Mesenchymal stem cell (in vitro differentiated cells and primary cell): ENCODE measurements at regions not wholly inside any gene's neighbourhood (a gene's known extent, or its start where the extent isn't known, plus 50 kb on each side); places are given as distances from the start of the nearest gene placed in this dataset.

ENCODE experiments used
- DNase-seq: peaks from one replicate; pipeline ENCODE4 v3.0.0-alpha.2; 2013
- H2AFZ ChIP-seq: one replicate; pipeline ENCODE4 v1.6.1; 2013; ENCODE audit warnings: low read depth, mild to moderate bottlenecking, control low read depth, inconsistent platforms, low read length, moderate library complexity
- H2AK5ac ChIP-seq: 2 replicates; pipeline ENCODE4 v1.6.1; 2013; ENCODE audit warnings: low read length, moderate library complexity, mild to moderate bottlenecking, inconsistent platforms; ENCODE audit not compliant: severe bottlenecking
- H2BK120ac ChIP-seq: one replicate; pipeline ENCODE4 v1.6.1; 2013; ENCODE audit warnings: low read depth, mild to moderate bottlenecking, inconsistent platforms, low read length, moderate library complexity
- H2BK12ac ChIP-seq, 2 experiments: one replicate each; pipeline ENCODE4 v1.6.1; 2013; ENCODE audit warnings: inconsistent platforms in 2 of 2, low read length in 2 of 2, mild to moderate bottlenecking in 2 of 2, moderate library complexity in 2 of 2, control low read depth in 1 of 2
- H2BK15ac ChIP-seq: one replicate; pipeline ENCODE4 v1.6.1; 2013; ENCODE audit warnings: mild to moderate bottlenecking, low read depth, inconsistent platforms; ENCODE audit not compliant: poor library complexity, severe bottlenecking
- H2BK5ac ChIP-seq: 2 replicates; pipeline ENCODE4 v1.6.1; 2013; ENCODE audit warnings: low read depth, mild to moderate bottlenecking, low read length, control low read depth, inconsistent platforms; ENCODE audit not compliant: poor library complexity, severe bottlenecking
- H3K14ac ChIP-seq, 2 experiments: one replicate each; pipeline ENCODE4 v1.6.1; 2013; ENCODE audit warnings: inconsistent platforms in 2 of 2, low read length in 2 of 2, control low read depth in 1 of 2, mild to moderate bottlenecking in 1 of 2, moderate library complexity in 1 of 2
- H3K18ac ChIP-seq, 2 experiments: one replicate each; pipeline ENCODE4 v1.6.1; 2013; ENCODE audit warnings: inconsistent platforms in 2 of 2, low read length in 2 of 2, control low read depth in 1 of 2, low read depth in 1 of 2, mild to moderate bottlenecking in 1 of 2
- H3K23ac ChIP-seq, 2 experiments: one replicate each; pipeline ENCODE4 v1.6.1; 2013; ENCODE audit warnings: inconsistent platforms in 2 of 2, low read length in 2 of 2, mild to moderate bottlenecking in 2 of 2, moderate library complexity in 2 of 2, control low read depth in 1 of 2
- H3K27ac ChIP-seq: 2 replicates; pipeline ENCODE4 v1.5.1; 2013; ENCODE audit warnings: mild to moderate bottlenecking, moderate library complexity, low read length, control low read depth, inconsistent platforms; ENCODE audit not compliant: poor library complexity, severe bottlenecking
- H3K27me3 ChIP-seq, 2 experiments: 2 replicates each; pipeline versions ENCODE4 v1.6.1 to v1.7.0; 2013; ENCODE audit warnings: low read length in 2 of 2, mild to moderate bottlenecking in 2 of 2, moderate library complexity in 2 of 2, control low read depth in 1 of 2, inconsistent platforms in 1 of 2; ENCODE audit not compliant: control insufficient read depth in 1 of 2, insufficient read depth in 1 of 2
- H3K36me3 ChIP-seq, 2 experiments: 2 replicates each; pipeline versions ENCODE4 v1.6.1 to v1.7.0; 2013; ENCODE audit warnings: low read length in 2 of 2, control low read depth in 1 of 2, inconsistent platforms in 1 of 2, low read depth in 1 of 2, mild to moderate bottlenecking in 1 of 2; ENCODE audit not compliant: insufficient read depth in 2 of 2, control insufficient read depth in 1 of 2
- H3K4ac ChIP-seq, 2 experiments: one replicate each; pipeline ENCODE4 v1.6.1; 2013; ENCODE audit warnings: inconsistent platforms in 2 of 2, low read length in 2 of 2, mild to moderate bottlenecking in 2 of 2, moderate library complexity in 2 of 2, control low read depth in 1 of 2, low read depth in 1 of 2
- H3K4me1 ChIP-seq: 2 replicates; pipeline ENCODE4 v1.6.1; 2013; ENCODE audit warnings: low read depth, low read length, control low read depth; ENCODE audit not compliant: control insufficient read depth, insufficient read depth
- H3K4me2 ChIP-seq: 2 replicates; pipeline ENCODE4 v1.6.1; 2013; ENCODE audit warnings: low read length, mild to moderate bottlenecking, inconsistent platforms; ENCODE audit not compliant: poor library complexity, severe bottlenecking
- H3K4me3 ChIP-seq, 2 experiments: 2 replicates each; pipeline versions ENCODE4 v1.5.1 to v1.7.0; 2013; ENCODE audit warnings: low read length in 2 of 2, mild to moderate bottlenecking in 2 of 2, control low read depth in 1 of 2, low read depth in 1 of 2; ENCODE audit not compliant: insufficient read depth in 1 of 2
- H3K79me1 ChIP-seq: replicated peaks from 2 replicates; pipeline ENCODE4 v1.6.1; 2013; ENCODE audit warnings: mild to moderate bottlenecking, control low read depth, low read length, inconsistent platforms; ENCODE audit not compliant: poor library complexity, severe bottlenecking
- H3K9ac ChIP-seq: 2 replicates; pipeline ENCODE4 v1.7.0; 2013; ENCODE audit warnings: mild to moderate bottlenecking, low read length, moderate library complexity
- H3K9me3 ChIP-seq: 2 replicates; pipeline ENCODE4 v1.7.0; 2013; ENCODE audit warnings: mild to moderate bottlenecking, low read length; ENCODE audit not compliant: control insufficient read depth
- H4K8ac ChIP-seq: one replicate; pipeline ENCODE4 v1.6.1; 2013; ENCODE audit warnings: inconsistent platforms, mild to moderate bottlenecking, low read length, moderate library complexity
- H4K91ac ChIP-seq: one replicate; pipeline ENCODE4 v1.6.1; 2013; ENCODE audit warnings: mild to moderate bottlenecking, low read length, inconsistent platforms
- WGBS: methylation state at CpG from one replicate; pipeline ENCODE4 v1.1.7; 2013; ENCODE audit warnings: mixed read lengths; 5-methylcytosine and 5-hydroxymethylcytosine counted together

- Histone ChIP-seq H2BK15ac (no peak overlapping the region), H3K27me3 (no peaks in the 10 kb centered on the region), H3K4me3 (no peak overlapping the region), H3K9ac (no peak overlapping the region), H3K36me3 (no peaks in the 10 kb centered on the region), H3K4ac (peak overlapping the region in 1 of 2 experiments; percentile 9), H3K4me2 (no peak overlapping the region), H3K4me1 (no peaks in the 10 kb centered on the region), H3K14ac (peak overlapping the region in 1 of 2 experiments; percentile 44), H3K18ac (peak overlapping the region; percentile 55 to 64), H3K79me1 (no peaks in the 10 kb centered on the region), H2BK12ac (peak overlapping the region in 1 of 2 experiments; percentile 39), H4K8ac (peak overlapping the region; percentile 21), H2AK5ac (peak overlapping the region; percentile 10), H4K91ac (no peak overlapping the region), H2AFZ (no peak overlapping the region), H3K23ac (no peak overlapping the region), H2BK120ac (no peak overlapping the region), H3K27ac (no peak overlapping the region), H2BK5ac (no peak overlapping the region), H3K9me3 (no peaks in the 10 kb centered on the region)
- WGBS: 90% methylated on average over 3 of the region's 3 CpGs
- no peak for DNase-seq
These were observed 113.5 kb upstream of the RASA1 start for GRCh38 chr5:87154191-87154590.

GRCh38 chr5:87155106-87155505 is 112.6 kb upstream of the RASA1 start:
- H3K14ac ChIP-seq: no peak overlapping the region
- H3K36me3 ChIP-seq: no peaks in the 10 kb centered on the region
- no peak overlapping the region for H2BK5ac ChIP-seq
- no peaks in the 10 kb centered on the region for H3K27me3 ChIP-seq
- no peak overlapping the region for H3K9ac ChIP-seq
- whole genome bisulfite sequencing: 98% methylated on average over 4 of the region's 4 CpGs
- no peak overlapping the region for H3K4ac ChIP-seq
- no peak overlapping the region for H3K23ac ChIP-seq
- H2BK12ac ChIP-seq: no peak overlapping the region
- H4K8ac ChIP-seq: no peak overlapping the region
- H3K9me3 ChIP-seq: no peaks in the 10 kb centered on the region
- no peak overlapping the region for H3K18ac ChIP-seq
- no peaks in the 10 kb centered on the region for H3K79me1 ChIP-seq
- no peak overlapping the region for H4K91ac ChIP-seq
- DNase-seq: no peak
- H2BK120ac ChIP-seq: no peak overlapping the region
- H2AK5ac ChIP-seq: no peak overlapping the region
- H3K4me3 ChIP-seq: no peak overlapping the region
- no peaks in the 10 kb centered on the region for H3K4me1 ChIP-seq
- no peak overlapping the region for H3K4me2 ChIP-seq
- no peak overlapping the region for H3K27ac ChIP-seq
- H2BK15ac ChIP-seq: no peak overlapping the region
- H2AFZ ChIP-seq: no peak overlapping the region

- H3K9ac ChIP-seq: no peak overlapping the region
- no peak overlapping the region for H4K91ac ChIP-seq
- H3K27me3 ChIP-seq: no peaks in the 10 kb centered on the region
- no peak overlapping the region for H2BK12ac ChIP-seq
- H3K36me3 ChIP-seq: no peaks in the 10 kb centered on the region
- no peak overlapping the region for H2BK15ac ChIP-seq
- no peak overlapping the region for H3K4ac ChIP-seq
- no peaks in the 10 kb centered on the region for H3K79me1 ChIP-seq
- no peak overlapping the region for H3K18ac ChIP-seq
- H3K4me2 ChIP-seq: no peak overlapping the region
- 100% methylated on average over 1 of the region's 2 CpGs for WGBS
- H3K14ac ChIP-seq: no peak overlapping the region
- H2AK5ac ChIP-seq: no peak overlapping the region
- H4K8ac ChIP-seq: no peak overlapping the region
- no peak overlapping the region for H2BK5ac ChIP-seq
- no peak overlapping the region for H3K4me3 ChIP-seq
- H3K27ac ChIP-seq: no peak overlapping the region
- no peaks in the 10 kb centered on the region for H3K9me3 ChIP-seq
- no peak overlapping the region for H2BK120ac ChIP-seq
- no peak overlapping the region for H2AFZ ChIP-seq
- DNase-seq: no peak
- H3K23ac ChIP-seq: no peak overlapping the region
- H3K4me1 ChIP-seq: no peaks in the 10 kb centered on the region
These were observed 111.1 kb upstream of the RASA1 start for GRCh38 chr5:87156631-87157030.

GRCh38 chr5:87164409-87164808 is 103.3 kb upstream of the RASA1 start:
- Histone ChIP-seq H2BK120ac (no peak overlapping the region), H4K8ac (no peak overlapping the region), H3K79me1 (no peaks in the 10 kb centered on the region), H3K14ac (no peak overlapping the region), H3K27ac (no peak overlapping the region), H3K9ac (no peak overlapping the region), H3K4me1 (no peaks in the 10 kb centered on the region), H2BK12ac (no peak overlapping the region), H3K18ac (no peak overlapping the region), H3K27me3 (no peaks in the 10 kb centered on the region), H4K91ac (no peak overlapping the region), H3K4me2 (no peak overlapping the region), H3K4me3 (no peak overlapping the region), H2AFZ (no peak overlapping the region), H3K36me3 (no peaks in the 10 kb centered on the region), H2BK5ac (no peak overlapping the region), H3K23ac (no peak overlapping the region), H3K9me3 (no peaks in the 10 kb centered on the region), H2BK15ac (no peak overlapping the region), H3K4ac (no peak overlapping the region), H2AK5ac (no peak overlapping the region)
- no CpG with 5 or more reads among the region's 2 CpGs for WGBS
- no peak for DNase-seq
